ENCODE measurements at regions not wholly inside any gene's neighbourhood (a gene's known extent, or its start where the extent isn't known, plus 50 kb on each side); places are given as distances from the start of the nearest gene placed in this dataset.

DNA sequence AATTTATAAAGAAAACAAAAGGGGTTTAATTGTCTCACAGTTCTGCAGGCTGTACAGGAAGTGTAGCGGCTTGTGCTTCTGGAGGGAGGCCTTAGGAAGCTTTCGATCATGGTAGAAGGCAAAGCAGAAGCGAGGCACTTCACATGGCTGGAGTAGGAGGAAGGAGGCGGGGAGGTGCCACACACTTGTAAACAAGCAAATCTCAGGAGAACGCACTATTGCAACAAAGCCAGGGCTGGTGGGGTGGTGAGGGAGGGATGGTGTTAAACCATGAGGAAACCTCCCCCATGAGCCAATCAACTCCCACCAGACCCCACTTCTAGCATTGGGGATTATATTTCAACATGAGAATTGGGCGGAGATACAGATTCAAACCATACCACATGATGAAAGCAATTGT, 1116.3 kb downstream of the FAT4 start:
- TF ChIP-seq CTCF (IDR thresholded peaks at IDR 0.05; ENCODE audit: borderline replicate concordance, extremely low read depth, low read length, poor library complexity, severe bottlenecking) (no peak), EZH2 (IDR thresholded peaks at IDR 0.05; ENCODE audit: borderline replicate concordance, low read depth, low read length, severe bottlenecking) (no peak)
